ENCODE measurements at regions not wholly inside any gene's neighbourhood (a gene's known extent, or its start where the extent isn't known, plus 50 kb on each side); places are given as distances from the start of the nearest gene placed in this dataset.

GRCh38 chr1:101331794-101332193, 95.0 kb downstream of the S1PR1 start:
- TF ChIP-seq POLR2A (IDR thresholded peaks at IDR 0.05) = no peak
- no peak for TF ChIP-seq CTCF (IDR thresholded peaks at IDR 0.05)
- TF ChIP-seq EP300 (IDR thresholded peaks at IDR 0.05) = no peak
- no peak for TF ChIP-seq POLR2AphosphoS5 (IDR thresholded peaks at IDR 0.05)

Data from suprapubic skin (tissue), 4 donors.